ENCODE measurements at regions not wholly inside any gene's neighbourhood (a gene's known extent, or its start where the extent isn't known, plus 50 kb on each side); places are given as distances from the start of the nearest gene placed in this dataset.

DNA sequence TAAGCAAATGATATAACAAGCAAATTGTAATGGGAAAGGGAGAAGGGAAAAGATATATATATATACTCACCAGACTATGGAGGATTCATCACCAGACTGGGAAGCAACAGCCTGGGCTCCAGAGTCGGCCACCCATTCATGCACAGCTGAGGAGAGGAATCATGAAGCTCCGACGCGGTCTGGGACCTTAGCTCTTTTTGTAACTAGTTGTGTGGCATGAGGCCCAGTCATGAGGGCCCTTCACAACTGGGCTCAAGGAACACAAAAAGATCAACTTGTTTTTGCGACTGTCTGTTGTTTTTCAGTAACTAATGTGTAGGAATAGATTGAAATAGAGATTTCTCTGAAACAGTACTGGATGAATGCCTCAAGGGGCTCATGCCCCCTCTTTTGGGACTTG, 911.2 kb downstream of the TYW1 start (continued):
- TF ChIP-seq MAFK (IDR thresholded peaks at IDR 0.05; ENCODE audit: low read depth, low read length) (no peak), POU5F1 (IDR thresholded peaks at IDR 0.05; ENCODE audit: low read depth, low read length) (no peak)

All from H1 (cell line).